Midbrain (tissue), 1 donor: ENCODE measurements at regions not wholly inside any gene's neighbourhood (a gene's known extent, or its start where the extent isn't known, plus 50 kb on each side); places are given as distances from the start of the nearest gene placed in this dataset.

Experiments
- DNase-seq: peaks from one replicate; lab custom pipeline; 2025; lab: John Stamatoyannopoulos, UW

- DNase-seq: no peak
These were observed 270.2 kb downstream of the TBX15 start for GRCh38 chr1:118717893-118718292.

DNA sequence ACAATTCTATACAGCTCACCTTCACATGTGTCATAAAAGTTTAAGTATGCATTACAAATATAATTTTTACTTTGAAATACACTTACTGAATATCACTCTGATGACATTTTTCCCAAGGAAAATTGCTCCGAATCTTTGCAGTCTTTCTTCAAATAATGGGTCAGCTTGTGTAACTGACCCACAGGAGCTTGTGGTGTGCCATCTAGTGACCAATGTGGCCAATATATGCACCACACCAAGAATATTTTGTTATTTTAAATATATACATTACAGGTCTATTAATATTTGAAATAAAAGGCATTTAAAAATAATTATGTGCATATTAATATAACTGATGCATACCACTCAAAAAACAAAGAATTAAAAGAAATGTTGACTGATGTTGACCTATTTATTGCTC is 271.4 kb downstream of the TBX15 start:
- DNase-seq: no peak

- DNase-seq: no peak
These were observed 276.8 kb downstream of the TBX15 start for GRCh38 chr1:118711356-118711755.

GRCh38 chr1:118698911-118699310 is 289.2 kb downstream of the TBX15 start:
- DNase-seq: no peak

DNA sequence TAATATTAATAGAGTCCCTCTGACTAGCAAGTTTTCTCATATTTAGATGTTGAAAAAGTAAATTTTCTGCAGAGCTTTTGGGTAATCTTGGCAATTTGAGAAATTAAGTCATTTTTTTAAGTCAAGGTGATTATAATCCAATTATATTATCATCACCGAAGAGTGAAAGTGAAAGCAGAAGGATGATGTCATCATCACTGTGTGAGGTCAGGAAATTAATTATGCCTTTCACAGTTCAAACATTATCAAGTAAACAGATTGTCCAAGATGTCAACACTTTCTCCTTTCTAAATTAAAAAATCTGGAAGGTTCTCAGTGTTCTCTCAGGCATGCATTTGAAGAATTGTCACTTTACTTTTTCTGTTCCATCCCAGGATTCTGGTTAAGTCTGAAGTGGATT is 296.0 kb downstream of the TBX15 start:
- no peak for DNase-seq

DNA sequence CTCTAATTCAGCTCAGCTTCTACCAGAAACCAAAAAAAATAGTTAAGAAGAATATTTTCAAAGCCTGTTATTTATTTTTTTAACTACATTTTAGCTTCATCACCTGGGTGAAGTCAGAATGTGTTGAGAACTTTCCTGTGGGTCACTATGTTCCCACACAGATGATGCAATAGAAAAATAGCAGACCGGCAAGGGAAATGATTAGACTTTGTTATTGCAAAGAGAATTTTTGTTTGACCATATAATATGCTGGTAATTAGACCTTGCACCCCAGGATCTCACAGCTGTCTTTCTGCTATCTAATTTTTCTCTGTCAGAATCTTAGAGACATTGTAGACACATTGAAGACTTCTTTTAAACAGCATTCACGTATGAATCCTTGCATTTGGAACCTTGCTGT is 299.3 kb downstream of the TBX15 start:
- DNase-seq: no peak

- no peak for DNase-seq
These were observed 326.3 kb downstream of the TBX15 start for GRCh38 chr1:118661769-118662320.

GRCh38 chr1:118660769-118661168 is 327.4 kb downstream of the TBX15 start:
- DNase-seq: no peak

- DNase-seq: no peak
These were observed 328.5 kb downstream of the TBX15 start for GRCh38 chr1:118659646-118660045.

GRCh38 chr1:118650107-118650807 is 337.9 kb downstream of the TBX15 start:
- no peak for DNase-seq

- DNase-seq: no peak
These were observed 338.6 kb downstream of the TBX15 start for GRCh38 chr1:118649369-118650106.

DNA sequence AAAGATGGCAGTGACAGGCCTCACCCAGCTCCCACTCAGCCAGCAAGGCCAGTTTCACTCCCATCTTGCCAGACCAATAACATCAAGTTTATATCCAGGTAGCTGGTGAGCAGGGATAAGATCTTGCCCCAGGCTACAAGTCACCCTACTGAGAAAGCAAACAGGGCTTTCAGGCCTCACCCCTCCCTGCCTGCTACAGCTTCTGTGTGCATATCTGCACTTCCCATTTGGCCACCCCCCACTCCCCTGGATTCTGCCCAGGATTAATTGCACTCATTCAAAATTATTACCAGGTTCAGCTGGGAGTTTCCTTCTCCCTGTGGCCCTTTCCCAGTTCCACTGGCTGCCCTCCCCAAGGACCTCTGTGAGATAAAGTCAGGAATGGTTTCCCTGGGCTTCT is 352.1 kb downstream of the TBX15 start:
- DNase-seq: no peak

- DNase-seq: no peak
These were observed 360.7 kb downstream of the TBX15 start for GRCh38 chr1:118627435-118627834.

DNA sequence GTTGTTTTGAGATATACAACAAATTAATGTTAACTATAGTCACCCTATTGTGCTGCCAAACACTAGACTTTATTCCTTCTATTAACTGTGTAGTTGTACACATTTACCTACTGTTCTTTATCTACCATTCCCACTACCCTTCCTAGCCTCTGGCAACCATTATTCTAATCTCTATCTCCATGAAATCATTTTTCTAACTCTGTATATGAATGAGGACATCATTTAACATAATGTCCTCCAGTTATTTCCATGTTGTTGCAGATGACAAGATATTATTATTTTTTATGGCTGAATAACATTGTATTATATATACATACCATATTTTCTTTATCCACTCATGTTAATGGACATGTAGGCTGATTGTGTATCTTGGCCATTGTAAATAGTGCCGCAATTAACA is 366.3 kb downstream of the TBX15 start:
- no peak for DNase-seq

GRCh38 chr1:118618618-118619340 is 369.4 kb downstream of the TBX15 start:
- DNase-seq: no peak

- no peak for DNase-seq
These were observed 370.2 kb downstream of the TBX15 start for GRCh38 chr1:118617916-118618315.

GRCh38 chr1:118615066-118615465 is 373.1 kb downstream of the TBX15 start:
- no peak for DNase-seq

DNA sequence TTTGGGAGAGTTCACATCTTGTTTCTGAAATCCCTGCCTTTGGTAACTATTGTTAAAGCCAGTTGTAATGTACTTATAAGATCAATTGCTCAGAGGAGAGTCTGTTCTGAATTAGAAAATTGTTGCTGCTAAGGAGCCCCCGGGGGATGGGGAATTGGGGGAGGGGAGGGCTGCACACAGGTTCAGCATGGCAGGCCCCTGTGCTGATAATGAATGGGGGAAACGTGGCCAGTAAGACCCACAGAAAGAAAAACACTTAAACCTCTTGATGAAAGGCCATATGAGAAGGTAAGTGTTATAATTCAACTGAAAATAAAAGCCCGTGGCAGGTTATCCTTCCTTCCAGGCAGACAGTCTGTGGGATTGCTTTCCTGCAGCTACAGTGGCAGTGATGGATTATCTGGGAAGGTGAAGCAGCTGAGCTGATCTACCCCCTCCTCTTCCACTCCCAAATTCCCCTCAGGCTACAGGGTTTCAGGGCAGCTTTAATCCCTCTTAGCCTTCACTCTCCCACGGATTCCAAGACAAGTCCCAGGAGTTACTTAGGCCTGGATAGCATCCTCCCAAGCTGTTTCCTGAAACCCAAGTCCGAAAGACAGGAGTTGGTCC is 398.8 kb downstream of the TBX15 start:
- DNase-seq: no peak

DNA sequence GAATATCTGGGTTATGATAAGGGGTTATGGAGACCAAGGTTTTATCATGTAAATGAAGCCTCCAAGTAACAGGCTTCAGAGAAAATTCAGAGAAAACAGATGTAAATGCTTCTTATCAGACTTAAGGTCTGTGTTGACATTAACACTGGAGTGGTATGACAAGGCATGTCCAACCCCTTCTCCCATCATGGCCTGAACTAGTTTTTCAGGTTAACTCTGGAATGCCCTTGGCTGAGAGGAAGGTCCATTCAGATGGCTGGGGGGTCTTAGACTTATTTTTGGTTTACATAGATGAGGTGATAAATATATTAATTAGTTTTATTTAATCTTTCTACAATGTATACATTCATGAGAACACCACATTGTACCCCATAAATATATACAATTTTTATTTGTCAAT is 399.6 kb downstream of the TBX15 start:
- no peak for DNase-seq

DNA sequence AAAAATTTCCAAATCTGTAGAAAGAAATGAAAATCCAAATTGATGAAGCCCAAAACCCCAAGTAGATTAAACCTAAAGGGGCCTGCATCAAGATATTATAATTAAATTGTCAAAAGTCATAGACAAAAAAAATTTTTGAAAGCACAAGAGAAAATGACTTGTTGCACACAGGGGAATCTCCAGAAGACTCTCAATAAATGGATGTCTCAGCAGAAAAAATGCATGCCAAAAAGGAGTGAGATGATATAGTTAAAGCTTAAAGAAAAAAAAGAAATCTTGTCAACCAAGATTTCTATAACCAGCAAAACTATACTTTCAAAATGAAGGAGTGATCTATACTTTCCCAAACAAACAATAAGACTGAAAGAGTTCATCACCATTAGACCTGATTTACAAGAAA is 393.2 kb upstream of the SPAG17 start:
- DNase-seq: no peak

DNA sequence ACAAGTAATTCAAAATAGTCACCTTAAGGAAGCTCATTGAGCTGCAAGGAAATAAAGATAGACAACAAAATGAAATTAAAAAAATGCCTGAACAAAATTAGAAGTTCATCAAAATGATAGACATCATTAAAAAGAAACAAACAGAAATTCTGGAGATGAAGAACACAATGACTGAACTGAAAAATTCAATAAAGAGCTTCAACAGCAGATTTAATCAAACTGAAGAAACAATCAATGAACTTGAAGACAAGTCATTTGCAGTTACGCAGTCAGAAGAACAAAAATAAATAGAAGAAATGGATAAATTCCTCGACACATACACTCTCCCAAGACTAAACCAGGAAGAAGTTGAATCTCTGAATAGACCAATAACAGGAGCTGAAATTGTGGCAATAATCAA is 390.0 kb upstream of the SPAG17 start:
- no peak for DNase-seq

GRCh38 chr1:118564961-118565703 is 380.1 kb upstream of the SPAG17 start:
- no peak for DNase-seq
